ENCODE measurements at regions not wholly inside any gene's neighbourhood (a gene's known extent, or its start where the extent isn't known, plus 50 kb on each side); places are given as distances from the start of the nearest gene placed in this dataset.

DNA sequence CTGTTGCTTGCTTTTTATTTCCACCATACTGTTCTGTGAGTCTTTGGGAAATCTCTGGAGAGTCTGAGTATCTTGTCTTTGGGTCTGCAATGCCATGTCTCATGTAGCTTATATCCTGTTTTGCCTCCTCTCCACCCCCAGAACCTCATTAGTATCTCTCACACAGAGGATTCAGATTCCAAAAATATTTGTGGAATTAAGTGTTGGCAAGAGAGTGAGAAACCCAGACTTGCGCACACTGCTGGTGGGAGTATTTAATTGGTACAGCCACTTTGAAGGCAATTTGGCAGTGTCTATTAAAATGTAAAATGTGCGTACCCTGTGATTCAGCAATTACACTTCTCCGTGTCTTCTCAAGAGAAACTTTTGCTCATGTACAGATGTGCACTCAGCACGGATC lies 68.6 kb downstream of the ZNF621 start:
- TF ChIP-seq CTCF (IDR thresholded peaks at IDR 0.05) (no peak), POLR2A (IDR thresholded peaks at IDR 0.05) (no peak)
- 74 to 90% methylated on average over 4 of the region's 4 CpGs for WGBS, 2 donors
- Histone ChIP-seq H3K27me3 (no peaks in the 10 kb centered on the region), H3K4me3 (no peak overlapping the region), H3K36me3 (no peaks in the 10 kb centered on the region), H3K27ac (no peak overlapping the region), H3K4me1 (no peaks in the 10 kb centered on the region), H3K9me3 (no peaks in the 10 kb centered on the region)
- intact Hi-C loops (cut with DNase I), result no loop called here
- no peak for DNase-seq

- Histone ChIP-seq H3K4me1 (no peaks in the 10 kb centered on the region), H3K27me3 (no peaks in the 10 kb centered on the region), H3K9me3 (no peaks in the 10 kb centered on the region), H3K36me3 (no peaks in the 10 kb centered on the region), H3K4me3 (no peak overlapping the region), H3K27ac (no peak overlapping the region)
- TF ChIP-seq CTCF (IDR thresholded peaks at IDR 0.05) (no peak), POLR2A (IDR thresholded peaks at IDR 0.05) (no peak)
- intact Hi-C loops (cut with DNase I), result no loop called here
- DNase-seq, result no peak
- WGBS, 2 donors, result 88 to 91% methylated on average over 3 of the region's 3 CpGs
These were observed 72.7 kb downstream of the ZNF621 start for GRCh38 chr3:40597441-40597840.

DNA sequence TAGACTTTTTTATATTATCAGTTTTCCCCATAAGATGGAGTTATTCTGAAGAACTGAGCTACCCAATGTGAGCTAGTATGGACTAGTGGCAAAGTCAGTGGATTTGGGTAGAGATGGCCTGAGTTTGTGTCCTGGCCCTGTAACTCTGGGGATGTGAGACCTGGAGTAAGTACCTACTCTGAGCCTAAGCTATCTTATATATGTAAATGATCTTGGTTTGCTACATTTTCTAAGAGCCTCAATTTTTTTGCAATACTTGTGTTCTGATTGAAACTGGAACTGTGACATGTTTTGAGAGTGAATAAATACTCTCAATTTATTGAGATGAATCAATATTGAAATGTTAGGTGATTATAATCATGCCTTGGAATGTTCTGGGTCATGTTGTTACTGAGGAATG lies 73.6 kb downstream of the ZNF621 start:
- Histone ChIP-seq H3K36me3 (no peaks in the 10 kb centered on the region), H3K4me3 (no peak overlapping the region), H3K27ac (no peak overlapping the region), H3K4me1 (no peaks in the 10 kb centered on the region), H3K9me3 (no peaks in the 10 kb centered on the region), H3K27me3 (no peaks in the 10 kb centered on the region)
- TF ChIP-seq POLR2A (IDR thresholded peaks at IDR 0.05) (no peak), CTCF (IDR thresholded peaks at IDR 0.05) (no peak)
- no peak for DNase-seq
- intact Hi-C loops (cut with DNase I), result no loop called here

DNA sequence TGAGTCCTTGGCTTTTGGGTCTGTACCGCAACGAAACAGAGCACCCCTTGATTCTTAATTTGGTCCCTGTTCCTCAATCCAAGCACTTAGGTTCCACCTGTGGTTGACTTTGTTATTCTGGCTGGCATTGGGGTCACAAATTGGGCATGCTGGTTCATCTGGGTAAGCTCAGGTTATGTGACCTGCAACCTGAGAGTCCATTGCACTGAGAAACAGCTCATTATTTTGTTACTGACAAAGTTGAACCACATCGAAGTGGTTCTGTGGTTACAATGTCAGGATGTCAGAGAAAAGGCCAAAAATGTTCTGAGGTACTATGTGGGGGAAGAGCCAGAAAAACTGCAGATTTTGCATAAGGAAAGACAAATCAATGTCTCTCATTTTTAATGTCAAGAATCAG lies 74.2 kb downstream of the ZNF621 start:
- Histone ChIP-seq H3K9me3 (no peaks in the 10 kb centered on the region), H3K27ac (no peak overlapping the region), H3K4me1 (no peaks in the 10 kb centered on the region), H3K4me3 (no peak overlapping the region), H3K27me3 (no peaks in the 10 kb centered on the region), H3K36me3 (no peaks in the 10 kb centered on the region)
- intact Hi-C loops (cut with DNase I), result no loop called here
- WGBS, 2 donors, result 76 to 81% methylated on average over 3 of the region's 3 CpGs
- TF ChIP-seq CTCF (IDR thresholded peaks at IDR 0.05) (no peak), POLR2A (IDR thresholded peaks at IDR 0.05) (no peak)
- DNase-seq, result no peak

- Histone ChIP-seq H3K36me3 (no peaks in the 10 kb centered on the region), H3K27me3 (no peaks in the 10 kb centered on the region), H3K4me3 (no peak overlapping the region), H3K9me3 (no peaks in the 10 kb centered on the region), H3K27ac (no peak overlapping the region), H3K4me1 (no peaks in the 10 kb centered on the region)
- intact Hi-C loops (cut with DNase I), result no loop called here
- no peak for DNase-seq
- 86 to 100% methylated on average over 1 of the region's 1 CpG for WGBS, 2 donors
- TF ChIP-seq POLR2A (IDR thresholded peaks at IDR 0.05), result no peak
- no peak for TF ChIP-seq CTCF (IDR thresholded peaks at IDR 0.05)
These were observed 78.1 kb downstream of the ZNF621 start for GRCh38 chr3:40602778-40603385.

Data from esophagus squamous epithelium (tissue), 5 donors.